GM06990 (cell line): ENCODE measurements at regions not wholly inside any gene's neighbourhood (a gene's known extent, or its start where the extent isn't known, plus 50 kb on each side); places are given as distances from the start of the nearest gene placed in this dataset.
"Not testable (repeated sequence)": the region's sequence is repeated elsewhere in the genome, so short reads cannot be mapped to it uniquely, and the experiment has no call there.

Experiments used
- DNase-seq: peaks from one replicate; pipeline ENCODE4 v3.0.0-alpha.2; 2011; ENCODE audit not compliant: insufficient read length; ENCODE audit errors: extremely low read depth
- H3K27me3 ChIP-seq: replicated peaks from 2 replicates; pipeline ENCODE4 v1.6.0; 2011; ENCODE audit warnings: low read length; ENCODE audit not compliant: control insufficient read depth, insufficient read depth
- H3K36me3 ChIP-seq: 2 replicates; pipeline ENCODE4 v1.5.1; 2011; ENCODE audit warnings: low read length; ENCODE audit not compliant: control insufficient read depth, insufficient read depth
- H3K4me3 ChIP-seq: replicated peaks from 2 replicates; pipeline ENCODE4 v1.5.1; 2011; ENCODE audit warnings: low read depth, mild to moderate bottlenecking, control low read depth, low read length
- TF ChIP-seq, protein P1 (sequence below): IDR thresholded peaks from 2 replicates; pipeline ENCODE4 v1.5.1; 2011; ENCODE audit warnings: low read length, control low read depth, mild to moderate bottlenecking, inconsistent platforms; ENCODE audit not compliant: insufficient read depth, poor library complexity, severe bottlenecking

- TF ChIP-seq, protein P1, sequence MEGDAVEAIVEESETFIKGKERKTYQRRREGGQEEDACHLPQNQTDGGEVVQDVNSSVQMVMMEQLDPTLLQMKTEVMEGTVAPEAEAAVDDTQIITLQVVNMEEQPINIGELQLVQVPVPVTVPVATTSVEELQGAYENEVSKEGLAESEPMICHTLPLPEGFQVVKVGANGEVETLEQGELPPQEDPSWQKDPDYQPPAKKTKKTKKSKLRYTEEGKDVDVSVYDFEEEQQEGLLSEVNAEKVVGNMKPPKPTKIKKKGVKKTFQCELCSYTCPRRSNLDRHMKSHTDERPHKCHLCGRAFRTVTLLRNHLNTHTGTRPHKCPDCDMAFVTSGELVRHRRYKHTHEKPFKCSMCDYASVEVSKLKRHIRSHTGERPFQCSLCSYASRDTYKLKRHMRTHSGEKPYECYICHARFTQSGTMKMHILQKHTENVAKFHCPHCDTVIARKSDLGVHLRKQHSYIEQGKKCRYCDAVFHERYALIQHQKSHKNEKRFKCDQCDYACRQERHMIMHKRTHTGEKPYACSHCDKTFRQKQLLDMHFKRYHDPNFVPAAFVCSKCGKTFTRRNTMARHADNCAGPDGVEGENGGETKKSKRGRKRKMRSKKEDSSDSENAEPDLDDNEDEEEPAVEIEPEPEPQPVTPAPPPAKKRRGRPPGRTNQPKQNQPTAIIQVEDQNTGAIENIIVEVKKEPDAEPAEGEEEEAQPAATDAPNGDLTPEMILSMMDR, result no peak
- no peak overlapping the region for H3K4me3 ChIP-seq
- no peaks in the 10 kb centered on the region for H3K36me3 ChIP-seq
- DNase-seq, result no peak
- no peaks in the 10 kb centered on the region for H3K27me3 ChIP-seq
These were observed 133.0 kb downstream of the ZNF608 start for GRCh38 chr5:124613273-124613953.

GRCh38 chr5:124612023-124612422 is 134.4 kb downstream of the ZNF608 start:
- H3K36me3 ChIP-seq, result no peaks in the 10 kb centered on the region
- no peaks in the 10 kb centered on the region for H3K27me3 ChIP-seq
- no peak for DNase-seq
- TF ChIP-seq, protein P1, result no peak
- H3K4me3 ChIP-seq, result no peak overlapping the region

GRCh38 chr5:124611262-124611661 is 135.2 kb downstream of the ZNF608 start:
- H3K27me3 ChIP-seq, H3K36me3 ChIP-seq, H3K4me3 ChIP-seq, DNase-seq: not testable (repeated sequence)

GRCh38 chr5:124609685-124610084 is 136.8 kb downstream of the ZNF608 start:
- H3K27me3 ChIP-seq, DNase-seq, H3K36me3 ChIP-seq, H3K4me3 ChIP-seq: not testable (repeated sequence)

GRCh38 chr5:124606543-124606942 is 139.9 kb downstream of the ZNF608 start:
- Histone ChIP-seq H3K36me3 (no peaks in the 10 kb centered on the region), H3K4me3 (no peak overlapping the region), H3K27me3 (no peaks in the 10 kb centered on the region)
- no peak for DNase-seq
- TF ChIP-seq, protein P1, result no peak

DNA sequence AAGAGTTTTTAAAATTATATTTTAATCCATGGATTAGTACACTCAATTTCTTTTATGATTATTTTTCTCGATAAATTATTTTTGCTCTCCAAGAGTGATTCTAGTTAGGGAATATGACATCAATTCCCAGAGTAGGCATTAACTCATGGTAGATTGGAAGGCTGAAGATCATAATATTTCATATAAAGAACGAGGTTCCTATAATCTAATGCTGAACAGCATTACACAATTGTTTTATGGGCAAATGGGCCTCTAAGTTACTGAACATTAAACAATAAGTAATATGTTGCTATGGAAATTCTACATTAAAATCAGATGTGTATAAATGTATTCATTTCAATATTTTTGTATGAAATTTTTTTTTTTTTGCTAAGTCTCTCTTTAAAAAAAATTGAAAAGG is 140.3 kb downstream of the ZNF608 start:
- TF ChIP-seq, protein P1, result no peak
- Histone ChIP-seq H3K27me3 (no peaks in the 10 kb centered on the region), H3K36me3 (no peaks in the 10 kb centered on the region), H3K4me3 (no peak overlapping the region)
- DNase-seq, result no peak

DNA sequence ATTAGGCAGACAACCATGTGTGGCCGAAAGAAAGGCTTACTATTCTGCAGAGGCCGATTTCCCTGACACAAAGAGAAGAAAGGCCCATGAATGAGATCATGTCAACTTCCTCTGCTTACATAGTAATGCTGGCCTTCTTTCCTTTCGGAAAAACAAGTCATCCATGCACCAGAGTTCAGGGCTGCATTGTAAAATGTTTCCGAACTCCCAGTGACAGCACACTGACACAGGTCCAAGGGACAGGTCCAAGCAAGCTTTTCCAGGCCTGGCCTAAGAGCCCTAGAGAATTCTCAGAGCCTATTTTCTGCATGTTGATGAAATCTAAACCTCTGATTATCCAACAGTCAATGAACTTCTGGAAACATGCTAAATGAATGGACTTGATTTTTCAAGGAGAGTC is 140.9 kb downstream of the ZNF608 start:
- Histone ChIP-seq H3K36me3 (no peaks in the 10 kb centered on the region), H3K4me3 (no peak overlapping the region), H3K27me3 (no peaks in the 10 kb centered on the region)
- TF ChIP-seq, protein P1, result no peak
- DNase-seq, result no peak
